ENCODE measurements at regions not wholly inside any gene's neighbourhood (a gene's known extent, or its start where the extent isn't known, plus 50 kb on each side); places are given as distances from the start of the nearest gene placed in this dataset.

- TF ChIP-seq, protein P1, sequence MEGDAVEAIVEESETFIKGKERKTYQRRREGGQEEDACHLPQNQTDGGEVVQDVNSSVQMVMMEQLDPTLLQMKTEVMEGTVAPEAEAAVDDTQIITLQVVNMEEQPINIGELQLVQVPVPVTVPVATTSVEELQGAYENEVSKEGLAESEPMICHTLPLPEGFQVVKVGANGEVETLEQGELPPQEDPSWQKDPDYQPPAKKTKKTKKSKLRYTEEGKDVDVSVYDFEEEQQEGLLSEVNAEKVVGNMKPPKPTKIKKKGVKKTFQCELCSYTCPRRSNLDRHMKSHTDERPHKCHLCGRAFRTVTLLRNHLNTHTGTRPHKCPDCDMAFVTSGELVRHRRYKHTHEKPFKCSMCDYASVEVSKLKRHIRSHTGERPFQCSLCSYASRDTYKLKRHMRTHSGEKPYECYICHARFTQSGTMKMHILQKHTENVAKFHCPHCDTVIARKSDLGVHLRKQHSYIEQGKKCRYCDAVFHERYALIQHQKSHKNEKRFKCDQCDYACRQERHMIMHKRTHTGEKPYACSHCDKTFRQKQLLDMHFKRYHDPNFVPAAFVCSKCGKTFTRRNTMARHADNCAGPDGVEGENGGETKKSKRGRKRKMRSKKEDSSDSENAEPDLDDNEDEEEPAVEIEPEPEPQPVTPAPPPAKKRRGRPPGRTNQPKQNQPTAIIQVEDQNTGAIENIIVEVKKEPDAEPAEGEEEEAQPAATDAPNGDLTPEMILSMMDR (IDR thresholded peaks at IDR 0.05; ENCODE audit: low read length) = no peak
- TF ChIP-seq EZH2 (optimal IDR thresholded peaks at IDR 0.05; ENCODE audit: low read depth, low read length) = no peak
Observed at GRCh38 chr2:120587279-120587996, 148.2 kb upstream of the GLI2 start.

All from MM.1S (cell line).